Suprapubic skin (tissue), 4 donors: ENCODE measurements at regions not wholly inside any gene's neighbourhood (a gene's known extent, or its start where the extent isn't known, plus 50 kb on each side); places are given as distances from the start of the nearest gene placed in this dataset.

Experiments used
- CTCF ChIP-seq, 2 donors: fragments of 200-600 bp in 1 of 2; fragments of 450-650 bp in 1 of 2; sonication (generic) in 1 of 2; IDR thresholded peaks; one replicate each; pipeline ENCODE4 v1.5.1; 2016 to 2019; ENCODE audit warnings: antibody characterized with exemption in 2 of 2, mild to moderate bottlenecking in 1 of 2, moderate library complexity in 1 of 2
- EP300 ChIP-seq: sonication (generic); formaldehyde crosslinking; IDR thresholded peaks from one replicate; pipeline ENCODE4 v1.6.1; 2017; ENCODE audit warnings: antibody characterized with exemption
- POLR2A ChIP-seq, 2 donors: fragments of 450-650 bp; IDR thresholded peaks; one replicate each; pipeline ENCODE4 v1.6.1; 2017; ENCODE audit warnings: antibody characterized with exemption in 2 of 2, mild to moderate bottlenecking in 2 of 2, moderate library complexity in 2 of 2
- POLR2AphosphoS5 ChIP-seq, 3 donors: sonication (generic); formaldehyde crosslinking; IDR thresholded peaks; one replicate each; pipeline ENCODE4 v1.6.1; 2017; ENCODE audit warnings: antibody characterized with exemption in 3 of 3

DNA sequence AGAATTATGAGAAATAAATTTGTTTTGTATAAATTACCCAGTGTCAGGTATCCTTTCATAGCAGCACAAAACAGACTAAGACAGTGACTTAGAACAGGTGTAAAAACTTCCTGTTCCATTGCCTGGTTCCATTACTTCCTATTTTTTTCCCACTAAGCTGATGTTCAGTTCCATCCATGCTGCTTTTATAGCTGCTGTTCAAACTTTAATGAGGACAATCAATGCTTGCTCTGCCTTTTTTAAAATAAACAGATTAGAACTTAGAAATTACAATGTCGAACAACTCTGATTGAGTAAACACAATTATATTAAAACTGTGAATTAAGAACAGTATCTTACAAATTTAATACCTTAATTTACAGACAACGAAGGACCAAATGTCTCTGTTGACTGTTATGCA, 818.9 kb downstream of the OLFM4 start:
- TF ChIP-seq POLR2A (IDR thresholded peaks at IDR 0.05) (no peak), CTCF (IDR thresholded peaks at IDR 0.05) (no peak), POLR2AphosphoS5 (IDR thresholded peaks at IDR 0.05) (no peak), EP300 (no peak)
